ENCODE measurements at regions not wholly inside any gene's neighbourhood (a gene's known extent, or its start where the extent isn't known, plus 50 kb on each side); places are given as distances from the start of the nearest gene placed in this dataset.

GRCh38 chr16:8188841-8189240 is 401.5 kb downstream of the TMEM114 start:
- in situ Hi-C loops (cut with MboI; ENCODE audit: low sequenced_read_pairs, unreplicated experiment): no loop called here
- TF ChIP-seq CTCF (IDR thresholded peaks at IDR 0.05; ENCODE audit: borderline replicate concordance, control extremely low read depth, extremely low read depth, insufficient read depth, missing control alignments): no peak
- DNase-seq (ENCODE audit: low spot score): no peak

GRCh38 chr16:8187782-8188372 is 402.4 kb downstream of the TMEM114 start:
- DNase-seq (ENCODE audit: low spot score): no peak
- in situ Hi-C loops (cut with MboI; ENCODE audit: low sequenced_read_pairs, unreplicated experiment): no loop called here
- TF ChIP-seq CTCF (IDR thresholded peaks at IDR 0.05; ENCODE audit: borderline replicate concordance, control extremely low read depth, extremely low read depth, insufficient read depth, missing control alignments): no peak

GRCh38 chr16:8184854-8185253 is 405.5 kb downstream of the TMEM114 start:
- in situ Hi-C loops (cut with MboI; ENCODE audit: low sequenced_read_pairs, unreplicated experiment): no loop called here
- no peak for DNase-seq (ENCODE audit: low spot score)
- TF ChIP-seq CTCF (IDR thresholded peaks at IDR 0.05; ENCODE audit: borderline replicate concordance, control extremely low read depth, extremely low read depth, insufficient read depth, missing control alignments): no peak

GRCh38 chr16:8183176-8184099 is 406.9 kb downstream of the TMEM114 start:
- TF ChIP-seq CTCF (IDR thresholded peaks at IDR 0.05; ENCODE audit: borderline replicate concordance, control extremely low read depth, extremely low read depth, insufficient read depth, missing control alignments): no peak
- in situ Hi-C loops (cut with MboI; ENCODE audit: low sequenced_read_pairs, unreplicated experiment): no loop called here
- DNase-seq (ENCODE audit: low spot score): no peak

GRCh38 chr16:8182761-8183160 is 407.6 kb downstream of the TMEM114 start:
- in situ Hi-C loops (cut with MboI; ENCODE audit: low sequenced_read_pairs, unreplicated experiment): no loop called here
- TF ChIP-seq CTCF (IDR thresholded peaks at IDR 0.05; ENCODE audit: borderline replicate concordance, control extremely low read depth, extremely low read depth, insufficient read depth, missing control alignments): no peak
- no peak for DNase-seq (ENCODE audit: low spot score)

GRCh38 chr16:8179615-8180014 is 410.7 kb downstream of the TMEM114 start:
- in situ Hi-C loops (cut with MboI; ENCODE audit: low sequenced_read_pairs, unreplicated experiment): no loop called here
- DNase-seq (ENCODE audit: low spot score): no peak
- TF ChIP-seq CTCF (IDR thresholded peaks at IDR 0.05; ENCODE audit: borderline replicate concordance, control extremely low read depth, extremely low read depth, insufficient read depth, missing control alignments): no peak
